C4-2B (cell line): ENCODE measurements at regions not wholly inside any gene's neighbourhood (a gene's known extent, or its start where the extent isn't known, plus 50 kb on each side); places are given as distances from the start of the nearest gene placed in this dataset.

Source experiments
- ZFX ChIP-seq: fragments of 450-650 bp; IDR thresholded peaks from 2 replicates; pipeline ENCODE4 v1.6.1; 2017
- TF ChIP-seq, protein P1 (sequence below): fragments of 450-650 bp; conservative IDR thresholded peaks from 2 replicates; pipeline ENCODE4 v1.5.1; 2017; ENCODE audit warnings: mild to moderate bottlenecking

DNA sequence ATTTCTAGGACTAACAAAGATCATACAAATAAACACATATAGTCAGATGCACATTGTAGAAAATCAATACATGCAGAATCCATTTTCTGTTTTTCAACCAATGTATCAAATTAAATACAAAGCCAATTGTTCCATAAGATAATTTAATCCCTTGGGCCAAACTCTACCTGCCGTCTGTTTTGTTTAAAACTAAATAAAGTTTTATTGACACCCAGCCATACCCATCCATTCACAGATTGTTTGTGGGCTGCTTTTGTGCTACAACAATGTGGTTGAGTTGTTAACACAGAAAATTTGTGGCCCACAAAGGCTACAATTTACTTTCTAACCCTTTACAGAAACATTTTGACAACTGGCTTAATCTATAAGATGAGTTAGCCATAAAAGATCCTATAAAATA is 484.0 kb upstream of the ID2 start:
- TF ChIP-seq, protein P1, sequence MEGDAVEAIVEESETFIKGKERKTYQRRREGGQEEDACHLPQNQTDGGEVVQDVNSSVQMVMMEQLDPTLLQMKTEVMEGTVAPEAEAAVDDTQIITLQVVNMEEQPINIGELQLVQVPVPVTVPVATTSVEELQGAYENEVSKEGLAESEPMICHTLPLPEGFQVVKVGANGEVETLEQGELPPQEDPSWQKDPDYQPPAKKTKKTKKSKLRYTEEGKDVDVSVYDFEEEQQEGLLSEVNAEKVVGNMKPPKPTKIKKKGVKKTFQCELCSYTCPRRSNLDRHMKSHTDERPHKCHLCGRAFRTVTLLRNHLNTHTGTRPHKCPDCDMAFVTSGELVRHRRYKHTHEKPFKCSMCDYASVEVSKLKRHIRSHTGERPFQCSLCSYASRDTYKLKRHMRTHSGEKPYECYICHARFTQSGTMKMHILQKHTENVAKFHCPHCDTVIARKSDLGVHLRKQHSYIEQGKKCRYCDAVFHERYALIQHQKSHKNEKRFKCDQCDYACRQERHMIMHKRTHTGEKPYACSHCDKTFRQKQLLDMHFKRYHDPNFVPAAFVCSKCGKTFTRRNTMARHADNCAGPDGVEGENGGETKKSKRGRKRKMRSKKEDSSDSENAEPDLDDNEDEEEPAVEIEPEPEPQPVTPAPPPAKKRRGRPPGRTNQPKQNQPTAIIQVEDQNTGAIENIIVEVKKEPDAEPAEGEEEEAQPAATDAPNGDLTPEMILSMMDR = no peak
- no peak for TF ChIP-seq ZFX
